Mesothelial cell of epicardium (in vitro differentiated cells): ENCODE measurements at regions not wholly inside any gene's neighbourhood (a gene's known extent, or its start where the extent isn't known, plus 50 kb on each side); places are given as distances from the start of the nearest gene placed in this dataset.

Source experiments
- DNase-seq, 2 experiments: peaks; one replicate each; pipeline ENCODE4 v3.0.0; 2021; ENCODE audit warnings: low spot score in 2 of 2; ENCODE audit not compliant: unreplicated experiment in 2 of 2
- H3K27ac Mint-ChIP-seq: 2 replicates; pipeline ENCODE4 v1.8.0; 2021; ENCODE audit warnings: mixed read lengths
- H3K27me3 Mint-ChIP-seq: 2 replicates; pipeline ENCODE4 v1.8.0; 2021; ENCODE audit warnings: low read depth, mixed read lengths
- H3K36me3 Mint-ChIP-seq: 2 replicates; pipeline ENCODE4 v1.8.0; 2021; ENCODE audit warnings: mixed read lengths
- H3K4me1 Mint-ChIP-seq: 2 replicates; pipeline ENCODE4 v1.8.0; 2021; ENCODE audit warnings: mixed read lengths
- H3K4me3 Mint-ChIP-seq: 2 replicates; pipeline ENCODE4 v1.8.0; 2021; ENCODE audit warnings: mild to moderate bottlenecking, moderate library complexity, mixed read lengths
- H3K9me3 Mint-ChIP-seq: 2 replicates; pipeline ENCODE4 v1.8.0; 2021; ENCODE audit warnings: mixed read lengths
- CTCF ChIP-seq: fragments of 200-600 bp; sonication (generic); IDR thresholded peaks from one replicate; pipeline ENCODE4 v1.5.0; 2021; ENCODE audit warnings: antibody characterized with exemption; ENCODE audit not compliant: unreplicated experiment

GRCh38 chr13:58238972-58239773 lies 607.6 kb downstream of the PCDH17 start:
- H3K27me3 Mint-ChIP-seq = no peaks in the 10 kb centered on the region
- H3K36me3 Mint-ChIP-seq = peaks cover 3% of the 10 kb centered on the region
- peaks cover 33% of the 10 kb centered on the region for H3K9me3 Mint-ChIP-seq
- H3K4me1 Mint-ChIP-seq = no peaks in the 10 kb centered on the region
- no peak overlapping the region for H3K4me3 Mint-ChIP-seq
- DNase-seq = no peak
- no peak overlapping the region for H3K27ac Mint-ChIP-seq
- TF ChIP-seq CTCF = no peak

GRCh38 chr13:58239774-58240268 lies 608.3 kb downstream of the PCDH17 start:
- no peak overlapping the region for H3K27ac Mint-ChIP-seq
- H3K4me1 Mint-ChIP-seq = no peaks in the 10 kb centered on the region
- peaks cover 39% of the 10 kb centered on the region for H3K9me3 Mint-ChIP-seq
- H3K4me3 Mint-ChIP-seq = no peak overlapping the region
- TF ChIP-seq CTCF = no peak
- no peak for DNase-seq
- H3K36me3 Mint-ChIP-seq = peaks cover 3% of the 10 kb centered on the region
- H3K27me3 Mint-ChIP-seq = no peaks in the 10 kb centered on the region

GRCh38 chr13:58247080-58247479 lies 615.5 kb downstream of the PCDH17 start:
- Mint-ChIP-seq H3K4me1 (no peaks in the 10 kb centered on the region), H3K27ac (no peak overlapping the region), H3K9me3 (peaks cover 31% of the 10 kb centered on the region), H3K4me3 (no peak overlapping the region), H3K27me3 (no peaks in the 10 kb centered on the region), H3K36me3 (peaks cover 2% of the 10 kb centered on the region)
- no peak for TF ChIP-seq CTCF
- DNase-seq = no peak

GRCh38 chr13:58254943-58255342 lies 623.4 kb downstream of the PCDH17 start:
- no peak overlapping the region for H3K27ac Mint-ChIP-seq
- H3K27me3 Mint-ChIP-seq = no peaks in the 10 kb centered on the region
- no peak for DNase-seq
- H3K36me3 Mint-ChIP-seq = no peaks in the 10 kb centered on the region
- H3K9me3 Mint-ChIP-seq = peaks cover 12% of the 10 kb centered on the region
- TF ChIP-seq CTCF = no peak
- no peaks in the 10 kb centered on the region for H3K4me1 Mint-ChIP-seq
- H3K4me3 Mint-ChIP-seq = no peak overlapping the region

- Mint-ChIP-seq H3K27ac (no peak overlapping the region), H3K27me3 (no peaks in the 10 kb centered on the region), H3K4me3 (no peak overlapping the region), H3K36me3 (no peaks in the 10 kb centered on the region), H3K4me1 (peaks cover 8% of the 10 kb centered on the region), H3K9me3 (no peaks in the 10 kb centered on the region)
- no peak for TF ChIP-seq CTCF
- DNase-seq = no peak
Measured at GRCh38 chr13:58266271-58266670, 634.7 kb downstream of the PCDH17 start.
